PC-3 (cell line): ENCODE measurements at regions not wholly inside any gene's neighbourhood (a gene's known extent, or its start where the extent isn't known, plus 50 kb on each side); places are given as distances from the start of the nearest gene placed in this dataset.

Source experiments
- ATAC-seq: fragments of 200-7000 bp; cut with Tn5 transposase; 2 replicates; pipeline ENCODE4 v1.9.1; 2020; ENCODE audit warnings: mild to moderate bottlenecking, moderate library complexity
- BruUV-seq: library from RNA; stranded (reverse); fragments of 400-500 nt; replicated peaks from 2 replicates; lab custom pipeline; 2021; lab: Mats Ljungman, UMichigan
- CTCF ChIA-PET: fragments of 300-600 bp; sonication (Branson Sonifier 250); formaldehyde crosslinking; loops from one replicate; lab custom pipeline; 2022; ENCODE audit warnings: antibody characterized with exemption; lab: Charles Lee
- POLR2A ChIA-PET: fragments of 300-600 bp; sonication (Branson Sonifier 250); formaldehyde crosslinking; loops from one replicate; lab custom pipeline; 2022; ENCODE audit warnings: antibody characterized with exemption; ENCODE audit not compliant: unreplicated experiment; lab: Charles Lee
- DNase-seq: peaks from one replicate; pipeline ENCODE4 v3.0.0-alpha.2; 2015
- H2AFZ ChIP-seq: fragments of 300-600 bp; sonication (generic); 2 replicates; pipeline ENCODE4 v1.6.0; 2016; ENCODE audit warnings: antibody characterized with exemption, low read length
- H3F3A ChIP-seq: fragments of 300-600 bp; sonication (generic); one replicate; pipeline ENCODE4 v1.6.0; 2017; ENCODE audit warnings: antibody characterized with exemption, low read length, control low read depth, mild to moderate bottlenecking; ENCODE audit not compliant: unreplicated experiment
- H3K27ac ChIP-seq: fragments of 300-600 bp; sonication (generic); 2 replicates; pipeline ENCODE4 v1.5.1; 2016; ENCODE audit warnings: mild to moderate bottlenecking, low read length
- H3K27me3 ChIP-seq: fragments of 300-600 bp; sonication (generic); 2 replicates; pipeline ENCODE4 v1.6.1; 2016; ENCODE audit warnings: low read length, mixed read lengths
- H3K36me3 ChIP-seq: fragments of 300-600 bp; sonication (generic); 2 replicates; pipeline ENCODE4 v1.6.1; 2016; ENCODE audit warnings: low read depth, mixed run types, low read length, mixed read lengths
- H3K4me1 ChIP-seq: fragments of 300-600 bp; sonication (generic); 2 replicates; pipeline ENCODE4 v1.5.1; 2016; ENCODE audit warnings: low read length; ENCODE audit not compliant: insufficient read depth
- H3K4me2 ChIP-seq: fragments of 300-600 bp; sonication (generic); 2 replicates; pipeline ENCODE4 v1.6.0; 2016; ENCODE audit warnings: low read length
- H3K4me3 ChIP-seq: fragments of 300-600 bp; sonication (generic); 2 replicates; pipeline ENCODE4 v1.5.1; 2016; ENCODE audit warnings: mild to moderate bottlenecking, low read length, mixed read lengths
- H3K79me2 ChIP-seq: fragments of 300-600 bp; sonication (generic); 2 replicates; pipeline ENCODE4 v1.6.1; 2017; ENCODE audit warnings: low read length, mixed read lengths
- H3K9ac ChIP-seq: fragments of 300-600 bp; sonication (generic); 2 replicates; pipeline ENCODE4 v1.6.0; 2016; ENCODE audit warnings: mild to moderate bottlenecking, low read length
- H3K9me2 ChIP-seq: fragments of 300-600 bp; sonication (generic); replicated peaks from 2 replicates; pipeline ENCODE4 v1.6.1; 2016; ENCODE audit warnings: mixed run types, low read length, mixed read lengths
- H3K9me3 ChIP-seq: fragments of 300-600 bp; sonication (generic); 2 replicates; pipeline ENCODE4 v1.6.1; 2016; ENCODE audit warnings: low read length, mixed read lengths
- H4K20me1 ChIP-seq: fragments of 300-600 bp; sonication (generic); 2 replicates; pipeline ENCODE4 v1.6.1; 2016; ENCODE audit warnings: low read length, mixed read lengths
- CTCF ChIP-seq: fragments of 300-600 bp; sonication (generic); conservative IDR thresholded peaks from 2 replicates; pipeline ENCODE4 v1.5.1; 2017; ENCODE audit warnings: antibody characterized with exemption, low read depth, mild to moderate bottlenecking, low read length
- EZH2 ChIP-seq: fragments of 300-600 bp; sonication (generic); IDR thresholded peaks from one replicate; pipeline ENCODE4 v1.6.1; 2017; ENCODE audit warnings: antibody characterized with exemption, mild to moderate bottlenecking, low read length; ENCODE audit not compliant: unreplicated experiment
- EZH2phosphoT487 ChIP-seq: fragments of 300-600 bp; sonication (generic); IDR thresholded peaks from 2 replicates; pipeline ENCODE4 v1.6.1; 2018; ENCODE audit warnings: mild to moderate bottlenecking, antibody characterized with exemption, low read length, borderline replicate concordance
- intact Hi-C: fragments of 100-400 bp; cut with micrococcal nuclease; formaldehyde crosslinking; loops from 2 replicates; pipeline ENCODE4 v1.9.0; 2023

- no peak for DNase-seq
- H2AFZ ChIP-seq: no peak overlapping the region
- ATAC-seq: no peak
- H3K4me3 ChIP-seq: no peak overlapping the region
- no peak overlapping the region for H3K27ac ChIP-seq
- no TSS peak for BruUV-seq
- no peaks in the 10 kb centered on the region for H3K9me3 ChIP-seq
- POLR2A ChIA-PET: no interaction called here
- CTCF ChIA-PET: no interaction called here
- no peaks in the 10 kb centered on the region for H3K79me2 ChIP-seq
- H3F3A ChIP-seq: no peaks in the 10 kb centered on the region
- no peak overlapping the region for H3K9ac ChIP-seq
- intact Hi-C loops: loop anchor here (10.0 kb wide), 1 partner anchor 316 kb away; no protein-coding TSS in a partner anchor
- H3K36me3 ChIP-seq: no peaks in the 10 kb centered on the region
- no peaks in the 10 kb centered on the region for H3K27me3 ChIP-seq
- H4K20me1 ChIP-seq: no peaks in the 10 kb centered on the region
- H3K4me1 ChIP-seq: no peaks in the 10 kb centered on the region
- H3K4me2 ChIP-seq: no peak overlapping the region
- TF ChIP-seq EZH2 (no peak), EZH2phosphoT487 (no peak), CTCF (no peak)
- no peaks in the 10 kb centered on the region for H3K9me2 ChIP-seq
These were observed 110.9 kb upstream of the ROBO1 start for GRCh38 chr3:79878708-79879107.

GRCh38 chr3:79874646-79875045 is 106.8 kb upstream of the ROBO1 start:
- no peak for ATAC-seq
- no TSS peak for BruUV-seq
- CTCF ChIA-PET: no interaction called here

More at GRCh38 chr3:79874646-79875045, 106.8 kb upstream of the ROBO1 start:
- H3K36me3 ChIP-seq: no peaks in the 10 kb centered on the region
- no peaks in the 10 kb centered on the region for H3K9me3 ChIP-seq
- no peaks in the 10 kb centered on the region for H3K27me3 ChIP-seq
- intact Hi-C loops: loop anchor here (5.0 to 10.0 kb wide), 3 partner anchors 102 to 320 kb away; no protein-coding TSS in a partner anchor
- POLR2A ChIA-PET: no interaction called here
- H3K79me2 ChIP-seq: no peaks in the 10 kb centered on the region
- peaks cover 26% of the 10 kb centered on the region for H3K4me1 ChIP-seq
- no peak overlapping the region for H3K4me2 ChIP-seq
- no peak for TF ChIP-seq EZH2
- no peak for TF ChIP-seq CTCF
- no peak for TF ChIP-seq EZH2phosphoT487
- H3K9ac ChIP-seq: no peak overlapping the region
- H2AFZ ChIP-seq: no peak overlapping the region
- no peak for DNase-seq
- no peaks in the 10 kb centered on the region for H3F3A ChIP-seq
- no peaks in the 10 kb centered on the region for H3K9me2 ChIP-seq
- no peaks in the 10 kb centered on the region for H4K20me1 ChIP-seq
- H3K4me3 ChIP-seq: no peak overlapping the region
- no peak overlapping the region for H3K27ac ChIP-seq
